GM18868 (cell line): ENCODE measurements at regions not wholly inside any gene's neighbourhood (a gene's known extent, or its start where the extent isn't known, plus 50 kb on each side); places are given as distances from the start of the nearest gene placed in this dataset.
"Not testable (repeated sequence)": the region's sequence is repeated elsewhere in the genome, so short reads cannot be mapped to it uniquely, and the experiment has no call there.

Experiments used
- ATAC-seq: cut with Tn5 transposase; IDR thresholded peaks from one replicate; pipeline ENCODE4 v1.9.1; 2021; ENCODE audit warnings: mild to moderate bottlenecking, moderate library complexity; ENCODE audit not compliant: unreplicated experiment

DNA sequence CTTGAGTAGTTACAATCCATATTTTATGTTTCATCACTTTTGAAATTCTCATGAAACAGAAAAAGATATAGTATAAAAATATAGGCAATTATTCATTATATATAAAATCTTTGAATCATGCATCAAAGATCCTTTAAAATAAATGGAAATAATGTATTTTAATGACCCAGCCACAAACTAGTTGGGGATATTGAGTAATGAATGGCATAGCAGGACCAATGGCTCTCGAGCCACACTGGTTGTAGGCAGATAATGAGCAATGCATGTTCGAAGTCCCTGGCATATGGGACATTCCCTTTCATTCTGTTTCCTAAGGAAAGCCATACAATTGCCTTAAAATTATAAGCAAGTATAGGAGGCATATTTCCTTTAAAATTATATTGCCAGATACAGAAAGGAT, 107.4 kb upstream of the IL12A start:
- ATAC-seq, result no peak

DNA sequence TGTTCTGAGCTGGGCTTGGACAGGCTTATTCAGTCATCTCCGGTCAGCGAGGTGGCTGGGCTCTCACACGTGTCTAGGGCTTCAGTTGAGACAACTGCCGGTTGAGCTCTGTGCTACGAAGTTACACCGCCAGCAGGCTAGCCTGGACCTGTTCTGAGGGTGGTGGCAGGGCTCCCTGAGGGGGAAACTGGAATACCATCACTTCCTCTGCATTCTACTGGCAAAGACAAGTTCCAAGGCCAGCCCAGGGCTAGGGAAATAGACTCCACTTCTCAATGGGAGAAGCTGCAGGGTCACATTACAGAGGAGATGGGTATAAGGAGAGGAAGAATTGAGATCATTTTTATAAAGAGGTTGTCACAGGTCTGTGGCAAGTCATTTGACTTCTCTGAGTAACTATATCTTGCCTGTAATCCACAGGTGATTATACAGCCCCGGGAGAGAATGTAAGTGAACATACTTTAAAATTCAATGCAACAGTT, 106.8 kb upstream of the IL12A start:
- ATAC-seq, result no peak

DNA sequence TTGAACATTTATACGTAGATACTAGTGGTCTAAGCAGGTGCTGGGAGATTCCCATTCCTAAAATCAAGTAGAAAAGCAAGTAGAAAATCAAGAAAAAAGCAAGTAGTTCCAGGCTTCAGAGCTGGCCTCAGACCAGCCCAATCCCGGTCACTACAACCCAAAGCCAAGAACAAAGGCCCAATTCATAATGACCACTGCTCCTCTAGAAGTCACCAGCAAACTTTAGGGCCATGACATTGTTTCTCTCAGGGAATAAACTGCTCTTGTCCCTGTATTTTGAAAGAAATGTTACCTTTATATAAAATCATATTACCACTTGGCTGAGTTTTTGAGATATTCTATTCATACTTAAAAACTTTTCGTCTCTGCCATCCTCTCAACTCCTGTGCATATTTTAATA, 106.3 kb upstream of the IL12A start:
- ATAC-seq, result no peak

DNA sequence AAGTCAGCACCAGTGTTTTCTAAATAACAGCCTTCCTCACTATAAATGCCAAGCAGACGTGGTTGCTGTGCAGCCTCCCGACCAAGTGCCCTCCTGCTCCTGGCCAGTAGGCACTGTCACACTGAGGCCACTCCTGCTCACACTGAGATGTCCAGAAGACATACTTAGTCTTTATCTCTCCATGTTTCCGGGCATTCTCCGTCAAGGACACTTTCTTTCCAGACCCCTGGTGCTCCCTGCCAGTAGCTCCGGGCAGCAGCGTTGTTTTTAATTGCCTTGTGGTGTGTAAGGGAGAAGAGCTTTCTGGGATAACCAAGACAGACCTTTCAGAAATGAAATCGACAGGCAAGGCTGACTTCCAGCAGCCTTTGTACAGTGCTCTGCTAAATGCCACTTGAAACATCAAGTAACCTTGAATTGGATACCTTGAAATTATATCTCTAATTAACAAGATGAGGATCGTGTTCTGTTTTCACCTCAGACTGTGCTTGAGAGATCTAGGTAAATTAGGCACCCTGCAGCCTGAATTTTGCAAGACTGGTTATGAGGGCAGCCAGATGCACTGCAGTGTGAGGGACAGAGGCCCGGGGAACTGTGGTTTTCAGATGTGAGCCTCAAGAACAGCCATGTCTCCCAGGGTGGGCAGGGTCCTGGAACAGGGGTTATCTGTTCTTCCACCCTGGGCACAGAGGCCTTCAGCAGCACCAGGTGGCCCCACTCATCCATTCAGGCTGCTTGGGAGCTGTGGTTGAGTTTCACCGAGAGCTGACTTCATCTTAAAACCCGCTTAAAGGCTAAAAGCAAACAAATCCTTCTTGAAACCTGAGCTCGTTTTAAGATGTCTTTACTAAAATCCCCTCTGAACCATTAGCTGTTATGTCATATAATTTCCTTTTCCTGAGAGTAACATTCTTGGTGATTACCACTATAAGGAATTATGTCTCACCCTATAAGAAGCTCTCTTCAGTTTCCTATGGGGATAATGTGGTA, 105.5 kb upstream of the IL12A start:
- ATAC-seq, result peak; percentile 46

DNA sequence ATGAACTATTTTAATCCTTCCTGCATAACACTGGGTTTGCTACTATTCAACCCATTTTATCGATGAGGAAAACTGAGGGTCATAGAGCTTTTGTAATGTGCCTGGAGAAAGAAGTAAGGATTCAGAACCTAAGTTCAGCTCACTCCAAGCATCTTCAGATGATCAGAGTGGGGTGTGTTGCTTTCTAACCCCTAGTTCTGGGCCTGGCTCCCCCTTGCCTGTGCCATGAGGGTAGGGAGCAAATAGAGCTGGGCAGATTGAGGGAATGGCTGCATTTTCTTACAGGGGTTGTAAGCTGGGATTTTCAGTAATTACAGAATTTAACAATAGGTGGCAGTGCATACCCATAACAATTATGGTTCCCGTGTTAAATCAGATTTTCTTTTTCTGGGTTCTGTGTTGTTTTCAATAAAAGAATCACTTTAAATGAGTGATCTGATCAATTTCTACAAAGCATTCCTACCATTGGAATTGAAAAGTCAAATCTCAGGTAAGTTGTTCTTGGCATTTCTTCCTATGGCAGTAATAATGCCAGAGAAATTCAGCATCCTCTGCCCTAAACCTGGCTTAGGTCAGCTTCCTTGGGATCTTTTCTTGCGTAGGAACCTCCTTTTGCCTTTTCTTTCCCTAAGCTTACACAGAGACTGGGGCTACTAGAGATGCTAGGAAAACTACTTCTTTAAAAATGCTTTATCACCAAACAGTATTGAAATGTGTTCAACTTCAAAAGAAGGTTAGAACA, 103.8 kb upstream of the IL12A start:
- no peak for ATAC-seq

DNA sequence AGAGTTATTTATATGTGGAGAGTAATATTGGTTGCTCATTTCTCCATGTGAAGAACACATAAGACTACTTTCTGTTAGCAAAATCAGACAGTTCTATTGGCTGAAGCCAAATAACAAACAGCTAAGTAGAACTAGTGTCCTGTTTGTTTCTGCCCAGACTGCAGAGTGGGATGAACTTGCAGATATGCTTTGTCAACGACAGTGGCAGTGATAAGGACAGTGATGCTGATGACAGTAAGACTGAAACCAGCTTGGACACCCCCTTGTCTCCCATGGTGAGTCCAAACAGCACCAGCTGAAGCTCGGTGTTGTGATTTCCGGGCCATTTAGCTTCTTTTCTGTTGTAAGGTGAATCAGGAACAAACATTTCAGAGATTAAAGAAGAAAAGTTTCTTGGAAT, 102.6 kb upstream of the IL12A start:
- ATAC-seq, result peak; percentile 82

DNA sequence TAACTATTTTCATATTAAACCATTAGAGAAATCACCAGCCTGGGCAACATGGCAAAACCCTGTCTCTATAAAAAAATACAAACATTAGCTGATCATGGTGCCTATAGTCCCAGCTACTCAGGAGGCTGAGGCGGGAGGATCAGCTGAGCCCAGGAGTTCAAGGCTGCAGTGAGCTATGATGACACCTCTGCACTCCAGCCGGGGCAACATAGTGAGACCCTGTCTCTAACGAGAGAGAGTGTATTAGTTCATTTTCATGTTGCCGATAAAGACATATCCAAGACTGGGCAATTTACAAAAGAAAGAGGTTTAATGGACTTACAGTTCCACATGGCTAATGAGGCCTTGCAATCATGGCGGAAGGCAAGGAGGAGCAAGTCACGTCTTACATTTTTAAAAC, 102.1 kb upstream of the IL12A start:
- ATAC-seq, result not testable (repeated sequence)

DNA sequence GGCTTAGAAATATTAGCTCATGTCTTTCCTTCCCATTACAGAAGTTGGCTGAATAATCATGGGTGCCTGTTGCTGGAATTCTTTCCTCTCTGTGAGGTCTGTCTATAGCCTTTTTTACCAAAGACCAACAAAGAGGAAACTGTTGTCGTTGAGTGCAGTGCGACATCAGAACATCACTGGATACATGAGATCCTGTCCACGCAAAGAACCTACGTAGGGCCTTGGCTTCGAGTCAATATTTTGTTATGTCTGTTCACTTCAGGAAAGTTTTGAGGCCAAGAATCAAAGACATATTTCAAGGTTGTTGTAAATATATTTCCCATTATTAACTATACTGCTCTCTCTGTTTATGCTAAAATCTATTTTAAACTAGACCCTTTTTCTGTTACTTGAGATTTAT, 101.5 kb upstream of the IL12A start:
- ATAC-seq, result no peak

DNA sequence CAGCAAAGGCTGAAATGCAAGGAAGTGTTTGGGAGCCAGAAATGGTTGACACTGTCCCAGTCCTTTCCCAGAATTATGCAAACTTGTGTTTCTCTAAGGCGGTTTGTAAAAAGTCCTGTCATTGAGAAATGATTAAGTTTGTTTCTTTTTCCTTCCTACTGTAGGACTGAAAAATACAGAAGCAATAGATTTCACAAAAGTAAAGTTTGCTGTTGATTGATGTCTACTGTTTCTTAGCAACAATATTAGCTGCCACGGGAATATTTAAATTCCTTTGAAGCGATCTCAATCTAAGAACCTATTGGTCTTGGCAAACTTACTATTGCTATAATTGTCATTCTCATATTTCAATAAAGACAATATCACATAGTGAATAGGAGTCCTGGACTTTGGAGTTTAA, 100.7 kb upstream of the IL12A start:
- ATAC-seq, result no peak

DNA sequence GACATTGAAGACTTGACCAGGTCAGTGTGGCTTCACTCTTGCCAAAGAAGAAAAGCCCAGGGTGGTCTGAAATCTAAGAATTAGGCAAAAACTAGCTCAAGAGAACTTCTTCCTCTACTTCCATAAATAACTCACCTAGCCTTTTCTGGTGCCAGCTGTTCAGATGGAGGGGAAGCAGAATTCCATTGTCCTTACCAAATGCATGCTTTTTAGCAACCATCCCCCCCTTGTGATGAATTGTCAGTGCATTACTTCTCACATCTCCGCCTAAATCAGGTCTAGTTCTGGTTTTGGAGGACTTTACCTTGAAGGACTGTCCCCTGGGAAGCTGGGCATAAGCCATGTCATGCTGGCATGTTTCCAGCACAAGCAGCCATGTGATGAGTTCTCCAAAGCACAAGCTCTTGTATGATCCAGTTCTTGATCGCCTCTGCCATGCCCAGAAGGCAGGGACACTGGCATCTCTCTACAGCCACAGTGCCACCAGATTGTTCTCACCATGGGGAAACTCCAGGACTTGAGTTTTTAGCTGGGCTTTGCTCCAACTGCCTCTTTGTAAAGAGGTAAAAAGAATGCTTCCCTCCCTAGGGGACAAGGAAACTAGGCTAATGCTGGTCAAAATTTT, 96.4 kb upstream of the IL12A start:
- ATAC-seq, result no peak

DNA sequence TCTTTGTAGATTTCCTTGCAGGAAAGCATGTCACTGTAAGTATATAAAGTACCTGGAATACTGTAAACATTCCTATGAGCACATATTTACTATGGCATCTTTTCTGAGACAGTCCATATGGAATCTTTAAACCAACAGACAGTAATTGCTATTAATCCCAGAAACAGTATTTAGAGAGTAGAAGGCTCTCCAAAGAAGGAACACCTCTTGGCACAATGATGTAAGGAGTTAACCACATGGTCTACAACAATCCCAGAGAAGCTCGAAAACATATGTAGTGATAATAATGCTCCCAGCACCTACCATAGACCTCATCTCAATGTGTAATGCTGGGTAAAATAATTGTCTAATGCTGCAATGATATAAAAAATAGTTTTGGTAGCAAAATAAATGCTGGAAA, 95.8 kb upstream of the IL12A start:
- ATAC-seq, result no peak

DNA sequence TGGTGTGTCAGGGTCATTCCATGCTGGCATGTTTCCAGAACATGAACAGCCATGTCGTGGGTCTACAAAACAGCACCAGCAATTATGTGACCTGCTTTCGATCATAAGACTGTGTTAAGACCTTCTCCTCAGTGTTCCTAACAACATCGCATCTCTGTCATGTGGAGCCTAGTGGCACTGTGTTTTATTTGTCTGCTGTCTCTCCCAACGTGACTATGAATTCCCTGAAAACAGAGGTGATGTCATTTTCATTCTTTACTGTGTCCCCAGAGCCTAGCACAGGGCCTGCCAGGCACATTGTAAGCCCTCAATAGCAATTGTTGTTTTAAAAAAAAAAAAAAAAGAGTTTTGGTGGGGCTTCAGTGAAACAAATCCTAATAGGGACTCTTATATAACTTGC, 94.2 kb upstream of the IL12A start:
- no peak for ATAC-seq

DNA sequence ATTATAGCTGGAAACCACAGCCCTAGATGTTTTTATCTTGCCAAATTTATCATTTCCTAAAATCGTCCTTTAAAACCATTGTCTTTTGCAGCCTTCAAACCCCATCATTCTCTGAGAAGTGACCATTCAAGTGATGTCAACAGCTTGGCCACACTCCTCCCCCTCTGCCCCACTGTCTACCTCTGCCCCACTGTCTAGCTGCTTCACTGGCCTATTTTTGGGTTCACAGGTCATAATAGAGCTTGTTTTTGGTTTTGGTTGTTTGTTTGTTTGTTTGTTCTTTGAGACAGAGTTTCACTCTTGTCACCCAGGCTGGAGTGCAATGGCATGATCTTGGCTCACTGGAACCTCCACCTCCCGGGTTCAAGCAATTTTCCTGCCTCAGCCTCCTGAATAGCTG, 93.2 kb upstream of the IL12A start:
- ATAC-seq, result no peak

DNA sequence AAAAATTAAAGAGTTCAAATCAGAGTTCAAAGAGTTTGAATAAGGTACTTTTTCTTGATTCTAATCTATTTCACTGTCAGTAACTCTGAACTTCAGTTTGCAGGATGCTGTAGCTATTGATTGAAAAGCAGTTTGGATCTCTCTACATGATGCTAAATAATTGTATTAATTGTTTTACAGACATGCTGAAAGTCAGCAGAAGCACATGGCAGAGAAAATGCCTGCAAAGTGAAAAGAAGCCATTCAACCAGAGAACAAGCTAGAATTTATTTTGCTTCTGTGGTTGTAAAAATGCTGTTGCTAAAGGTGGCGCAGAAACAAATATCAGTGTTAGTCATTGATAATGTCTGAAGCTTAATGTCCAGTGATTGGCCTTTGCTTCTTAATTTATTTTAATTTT, 92.1 kb upstream of the IL12A start:
- ATAC-seq, result no peak

DNA sequence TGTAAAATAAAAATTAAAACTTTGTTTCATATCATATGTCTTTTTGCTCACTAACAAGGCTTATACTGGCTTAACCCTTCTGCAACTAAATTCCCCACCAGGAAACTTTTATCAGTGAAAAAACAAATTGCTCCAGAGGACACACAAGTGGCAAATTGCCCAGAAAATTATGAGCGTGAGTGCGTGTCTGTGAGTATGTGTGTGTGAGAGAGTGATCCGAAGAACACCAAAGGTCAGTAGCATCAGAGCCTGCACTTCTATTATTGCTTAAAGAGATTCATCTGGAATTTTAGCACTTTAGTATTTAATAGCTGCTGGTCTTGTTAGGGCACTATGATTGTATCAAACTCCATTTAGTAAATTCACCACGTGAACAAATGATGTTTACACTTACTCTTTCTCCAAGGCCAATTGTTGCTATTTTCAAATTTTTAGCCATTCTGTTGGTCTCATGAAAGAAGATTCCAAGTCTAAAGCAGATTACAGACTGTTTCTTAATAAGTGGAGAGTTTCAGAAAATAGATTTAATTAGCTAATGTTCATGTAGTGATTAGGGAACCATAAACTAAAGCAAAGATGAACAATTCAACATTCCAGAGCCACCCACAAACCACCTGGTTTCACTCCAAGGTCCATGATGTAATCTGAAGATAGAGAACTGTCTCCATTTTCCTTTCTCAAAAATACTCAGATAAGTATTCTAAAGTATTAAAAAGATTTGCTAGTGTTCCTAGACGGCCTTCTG, 91.1 kb upstream of the IL12A start:
- ATAC-seq, result no peak

DNA sequence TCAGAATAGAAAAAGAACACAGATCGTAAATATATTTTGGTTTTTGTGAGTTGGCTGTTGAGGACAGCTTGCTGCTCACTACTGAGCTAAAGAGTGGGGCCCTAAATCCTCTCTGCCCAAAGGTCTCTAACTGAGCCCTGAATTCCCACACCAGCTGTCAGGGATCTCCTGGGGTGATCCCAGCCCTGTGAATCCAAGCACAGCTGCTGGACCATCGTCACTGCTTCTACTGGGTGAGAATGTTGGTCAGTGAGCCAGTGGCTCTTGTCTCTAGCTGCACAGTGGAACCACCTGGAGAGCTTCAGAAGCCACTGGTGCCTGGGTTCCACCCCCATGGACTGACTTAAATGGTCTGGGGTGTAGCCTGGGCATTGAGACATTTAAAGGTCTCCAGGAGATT, 90.5 kb upstream of the IL12A start:
- ATAC-seq, result no peak

DNA sequence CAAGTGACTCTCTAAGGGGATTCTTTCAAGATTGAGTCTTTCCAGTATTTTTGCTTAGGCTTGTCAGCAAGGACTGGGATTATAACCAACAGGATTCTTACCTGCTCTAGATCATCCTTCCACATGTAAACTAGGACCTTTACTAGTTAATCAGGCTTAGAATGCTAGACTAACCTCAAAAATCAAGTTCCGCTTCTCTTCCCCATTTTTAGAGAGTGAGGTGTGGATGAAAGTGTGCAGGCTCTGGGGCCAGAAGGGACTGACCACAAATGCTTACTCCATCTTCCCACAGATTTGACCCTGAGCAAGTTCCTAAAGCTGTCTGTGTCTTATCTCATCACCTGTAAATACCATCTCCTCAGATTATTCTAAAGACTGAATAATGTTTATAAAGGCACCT, 89.5 kb upstream of the IL12A start:
- ATAC-seq, result no peak

DNA sequence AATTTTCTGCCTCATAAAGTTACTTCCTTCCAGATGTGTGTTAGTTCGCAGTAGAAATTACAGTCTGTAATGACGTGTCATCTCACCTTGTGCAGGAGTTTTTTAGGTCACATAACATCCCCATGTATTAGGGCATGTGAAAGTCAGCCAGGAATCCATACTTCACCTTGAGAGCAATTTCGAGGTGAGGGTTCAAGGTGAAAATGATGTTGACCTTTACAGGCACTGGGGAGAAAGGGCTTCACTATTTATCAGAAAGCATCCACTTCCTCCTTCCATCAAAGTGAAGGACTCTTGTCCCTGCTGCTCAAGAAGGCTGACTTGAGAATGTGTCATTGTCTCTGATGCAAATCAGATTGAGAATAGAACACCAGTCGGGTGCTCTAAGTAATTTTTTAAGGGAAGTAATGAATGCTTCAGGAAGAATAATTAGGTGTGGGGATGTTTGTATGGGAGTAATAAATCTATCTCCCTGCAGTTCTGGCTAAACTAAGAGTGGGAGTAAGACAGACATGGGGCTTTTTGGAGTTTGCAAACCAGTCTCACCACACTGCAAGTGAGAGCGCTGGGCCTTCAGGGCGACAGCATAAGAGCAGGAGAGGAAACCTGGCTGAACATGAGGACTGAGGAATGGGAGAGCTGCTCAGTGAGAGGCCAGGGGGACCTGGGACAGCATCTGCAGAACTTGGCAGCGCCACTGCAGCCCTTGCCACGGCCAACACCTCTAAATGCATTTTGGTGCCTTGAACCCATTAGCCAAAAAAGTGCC, 85.9 kb upstream of the IL12A start:
- peak; percentile 78 for ATAC-seq

DNA sequence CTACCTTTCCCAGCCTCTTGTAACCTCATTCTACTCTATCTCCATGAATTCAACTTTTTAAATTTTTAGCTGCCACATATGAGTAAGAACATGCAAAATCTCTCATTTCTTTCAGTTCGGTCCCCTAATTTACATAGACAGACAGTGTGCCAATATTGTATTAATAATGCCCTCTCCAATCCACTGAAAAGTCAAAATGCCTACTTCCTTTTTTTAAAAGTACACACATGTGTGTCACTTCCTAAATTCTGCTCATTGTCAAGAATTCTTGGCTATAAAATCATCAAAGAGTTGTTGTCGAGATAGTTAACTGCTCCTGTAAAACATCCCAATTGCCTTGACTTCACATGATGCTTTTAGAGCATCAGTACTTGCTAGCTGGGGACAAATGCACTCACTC, 84.2 kb upstream of the IL12A start:
- ATAC-seq, result peak; percentile 38

DNA sequence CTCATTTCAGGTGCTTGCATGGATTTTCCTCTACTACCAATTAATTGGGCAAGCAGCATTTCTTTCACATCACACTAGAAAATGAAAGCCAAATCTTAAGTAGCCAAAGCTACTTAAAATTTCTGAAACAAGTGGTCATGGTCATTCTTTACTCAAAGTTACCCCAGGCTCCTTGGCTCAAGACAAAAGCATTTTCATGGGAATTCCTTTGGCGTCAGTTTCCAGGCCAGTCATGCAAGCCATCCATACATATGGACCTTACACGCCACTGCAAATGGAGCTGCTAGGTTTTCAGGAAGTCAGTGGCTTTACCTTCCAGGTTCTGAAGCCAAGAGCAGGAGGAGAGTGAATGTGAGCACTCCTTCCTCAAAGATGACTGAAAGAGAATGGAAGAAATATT, 83.7 kb upstream of the IL12A start:
- no peak for ATAC-seq
